AG04450 (cell line): ENCODE measurements at regions not wholly inside any gene's neighbourhood (a gene's known extent, or its start where the extent isn't known, plus 50 kb on each side); places are given as distances from the start of the nearest gene placed in this dataset.

ENCODE experiments used
- CTCF ChIA-PET: fragments of 300-600, 350-600 bp; formaldehyde crosslinking; extraction: SDS; loops from one replicate; lab custom pipeline; 2022; ENCODE audit warnings: antibody characterized with exemption, inconsistent platforms; lab: Charles Lee
- POLR2A ChIA-PET: fragments of 350-600 bp; formaldehyde crosslinking; extraction: SDS; loops from one replicate; lab custom pipeline; 2021; ENCODE audit warnings: antibody characterized with exemption, inconsistent platforms; lab: Yijun Ruan, JAX
- DNase-seq: peaks from one replicate; pipeline ENCODE4 v3.0.0-alpha.2; 2011; ENCODE audit warnings: low read depth, low spot score
- H3K27ac ChIP-seq: one replicate; pipeline ENCODE4 v1.5.1; 2012; ENCODE audit warnings: low read depth, low read length, control low read depth
- H3K27me3 ChIP-seq: one replicate; pipeline ENCODE4 v1.6.0; 2012; ENCODE audit warnings: low read length; ENCODE audit not compliant: control insufficient read depth, insufficient read depth
- H3K4me3 ChIP-seq: 2 replicates; pipeline ENCODE4 v1.5.1; 2011; ENCODE audit warnings: mild to moderate bottlenecking, low read depth, low read length, control low read depth
- H3K9me3 ChIP-seq: 2 replicates; pipeline ENCODE4 v1.5.1; 2012; ENCODE audit warnings: low read length; ENCODE audit not compliant: control insufficient read depth, insufficient read depth
- TF ChIP-seq, protein P1 (sequence below): IDR thresholded peaks from 2 replicates; pipeline ENCODE4 v1.5.1; 2011; ENCODE audit warnings: low read depth, low read length, control low read depth, inconsistent platforms

DNA sequence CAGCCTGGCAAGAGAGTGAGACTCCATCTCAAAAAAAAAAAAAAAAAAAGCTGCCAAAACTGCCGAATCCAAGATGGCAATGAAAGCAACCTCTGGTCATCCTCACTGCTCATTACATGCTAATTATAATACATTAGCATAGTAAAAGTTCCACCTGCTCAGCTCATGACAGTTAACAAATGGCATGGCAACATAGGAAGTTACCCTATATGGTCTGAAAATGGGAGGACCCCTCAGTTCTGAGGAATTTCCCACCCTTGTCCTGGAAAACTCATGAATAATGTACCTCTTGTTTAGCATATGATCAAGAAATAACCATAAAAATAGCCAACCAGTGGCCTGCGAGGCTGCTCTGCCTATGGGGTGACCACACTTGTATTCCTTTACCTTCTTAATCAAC, 93.1 kb upstream of the PGBD5 start:
- H3K4me3 ChIP-seq, result no peak overlapping the region
- TF ChIP-seq, protein P1, sequence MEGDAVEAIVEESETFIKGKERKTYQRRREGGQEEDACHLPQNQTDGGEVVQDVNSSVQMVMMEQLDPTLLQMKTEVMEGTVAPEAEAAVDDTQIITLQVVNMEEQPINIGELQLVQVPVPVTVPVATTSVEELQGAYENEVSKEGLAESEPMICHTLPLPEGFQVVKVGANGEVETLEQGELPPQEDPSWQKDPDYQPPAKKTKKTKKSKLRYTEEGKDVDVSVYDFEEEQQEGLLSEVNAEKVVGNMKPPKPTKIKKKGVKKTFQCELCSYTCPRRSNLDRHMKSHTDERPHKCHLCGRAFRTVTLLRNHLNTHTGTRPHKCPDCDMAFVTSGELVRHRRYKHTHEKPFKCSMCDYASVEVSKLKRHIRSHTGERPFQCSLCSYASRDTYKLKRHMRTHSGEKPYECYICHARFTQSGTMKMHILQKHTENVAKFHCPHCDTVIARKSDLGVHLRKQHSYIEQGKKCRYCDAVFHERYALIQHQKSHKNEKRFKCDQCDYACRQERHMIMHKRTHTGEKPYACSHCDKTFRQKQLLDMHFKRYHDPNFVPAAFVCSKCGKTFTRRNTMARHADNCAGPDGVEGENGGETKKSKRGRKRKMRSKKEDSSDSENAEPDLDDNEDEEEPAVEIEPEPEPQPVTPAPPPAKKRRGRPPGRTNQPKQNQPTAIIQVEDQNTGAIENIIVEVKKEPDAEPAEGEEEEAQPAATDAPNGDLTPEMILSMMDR, result no peak
- no peak for DNase-seq
- H3K27ac ChIP-seq, result no peak overlapping the region
- CTCF ChIA-PET, result no interaction called here
- H3K27me3 ChIP-seq, result no peaks in the 10 kb centered on the region
- POLR2A ChIA-PET, result no interaction called here
- H3K9me3 ChIP-seq, result no peaks in the 10 kb centered on the region

DNA sequence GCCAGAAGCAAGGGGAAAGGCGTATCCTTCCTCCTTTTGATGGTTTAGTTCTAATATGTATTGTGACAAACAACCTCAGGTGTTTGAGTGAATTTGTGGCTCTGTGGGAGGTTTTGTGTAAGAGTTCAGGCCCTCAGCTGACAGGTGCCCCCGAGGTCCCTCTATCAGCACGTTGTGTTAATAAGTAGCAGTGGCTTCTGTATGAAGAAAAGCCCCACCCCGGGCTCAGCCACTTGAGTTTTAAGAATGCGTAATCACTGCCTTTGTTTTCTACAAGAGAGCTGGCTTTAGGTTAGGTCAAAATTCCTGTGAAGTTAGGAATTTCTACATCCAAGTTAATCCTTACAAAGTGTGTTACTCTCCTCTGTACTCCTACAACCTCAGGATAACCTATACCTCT, 92.4 kb upstream of the PGBD5 start:
- POLR2A ChIA-PET, result no interaction called here
- CTCF ChIA-PET, result no interaction called here
- no peak for DNase-seq
- Histone ChIP-seq H3K27ac (no peak overlapping the region), H3K27me3 (no peaks in the 10 kb centered on the region), H3K4me3 (no peak overlapping the region), H3K9me3 (no peaks in the 10 kb centered on the region)
- TF ChIP-seq, protein P1, result no peak

DNA sequence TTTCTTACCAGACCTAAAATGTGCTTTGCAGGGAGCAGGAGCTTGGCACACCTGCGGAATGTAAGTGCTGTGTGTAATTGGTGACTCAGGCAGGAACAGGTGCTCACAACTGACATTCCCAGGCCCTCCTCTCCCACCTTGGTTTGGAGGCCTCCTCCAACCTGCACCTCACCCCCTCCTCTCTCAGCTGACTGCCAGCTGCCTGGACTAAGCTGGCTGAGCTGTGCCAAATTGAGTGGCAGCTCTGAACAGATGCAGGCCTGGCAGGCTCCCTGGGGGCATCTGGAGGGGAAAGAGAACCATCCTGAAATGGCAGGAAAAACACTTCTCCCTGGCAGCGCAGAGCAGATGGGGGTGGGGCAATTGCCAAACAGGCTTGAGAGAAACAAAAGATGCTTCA, 91.7 kb upstream of the PGBD5 start:
- no peaks in the 10 kb centered on the region for H3K9me3 ChIP-seq
- TF ChIP-seq, protein P1, result no peak
- H3K4me3 ChIP-seq, result no peak overlapping the region
- ChIA-PET CTCF (no interaction called here), POLR2A (no interaction called here)
- DNase-seq, result no peak
- no peak overlapping the region for H3K27ac ChIP-seq
- H3K27me3 ChIP-seq, result no peaks in the 10 kb centered on the region

DNA sequence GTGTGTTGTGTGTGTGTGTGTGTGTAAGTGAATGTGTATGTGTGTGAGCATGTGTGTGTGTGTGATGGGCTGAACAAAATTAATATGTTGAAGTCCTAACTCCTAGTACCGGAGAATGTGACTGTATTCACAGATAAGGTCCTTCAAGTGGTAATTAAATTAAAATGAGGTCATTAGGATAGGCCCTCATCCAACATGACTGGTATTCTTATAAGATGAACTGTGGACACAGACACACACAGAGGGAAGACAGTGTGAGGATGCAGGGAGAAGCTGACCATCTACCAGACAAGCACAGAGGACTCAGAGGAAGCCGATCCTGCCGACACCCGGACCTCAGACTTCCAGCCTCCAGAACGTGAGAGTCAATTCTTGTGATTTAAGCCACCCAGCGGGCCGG, 91.2 kb upstream of the PGBD5 start:
- H3K9me3 ChIP-seq, result no peaks in the 10 kb centered on the region
- CTCF ChIA-PET, result no interaction called here
- H3K27ac ChIP-seq, result no peak overlapping the region
- TF ChIP-seq, protein P1, result no peak
- POLR2A ChIA-PET, result no interaction called here
- DNase-seq, result no peak
- no peak overlapping the region for H3K4me3 ChIP-seq
- H3K27me3 ChIP-seq, result no peaks in the 10 kb centered on the region

DNA sequence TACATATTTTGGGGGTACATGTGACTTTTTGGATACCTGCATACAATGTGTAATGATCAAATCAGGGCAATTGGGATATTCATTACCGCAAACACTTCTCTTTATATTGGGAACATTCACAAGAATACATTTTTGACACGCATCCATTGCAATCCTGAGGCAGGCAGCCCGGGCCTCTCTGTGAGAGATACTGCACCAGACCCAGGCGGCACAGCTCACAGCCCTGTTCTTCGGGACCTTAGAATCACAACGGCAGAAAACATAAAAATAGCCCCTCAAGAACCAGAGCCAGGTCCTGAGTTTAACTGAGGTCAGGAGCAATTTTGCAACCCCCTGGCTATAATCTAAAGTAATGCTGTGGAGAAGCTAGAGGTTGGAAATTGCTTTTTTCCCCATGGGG, 90.8 kb upstream of the PGBD5 start:
- POLR2A ChIA-PET, result no interaction called here
- TF ChIP-seq, protein P1, result no peak
- CTCF ChIA-PET, result no interaction called here

More for the DNA sequence above, 90.8 kb upstream of the PGBD5 start:
- Histone ChIP-seq H3K27me3 (no peaks in the 10 kb centered on the region), H3K4me3 (no peak overlapping the region), H3K9me3 (no peaks in the 10 kb centered on the region), H3K27ac (no peak overlapping the region)
- no peak for DNase-seq
